Osteoblast (primary cell): ENCODE measurements at regions not wholly inside any gene's neighbourhood (a gene's known extent, or its start where the extent isn't known, plus 50 kb on each side); places are given as distances from the start of the nearest gene placed in this dataset.

Experiments used
- DNase-seq: peaks from one replicate; pipeline ENCODE4 v3.0.0; 2011; ENCODE audit warnings: low spot score, mixed read lengths; ENCODE audit not compliant: insufficient read length; ENCODE audit errors: missing footprints
- H2AFZ ChIP-seq: 2 replicates; pipeline ENCODE4 v1.6.0; 2011; ENCODE audit warnings: mild to moderate bottlenecking, low read length
- H3K27ac ChIP-seq: 2 replicates; pipeline ENCODE4 v1.5.1; 2011; ENCODE audit warnings: mild to moderate bottlenecking, low read depth, low read length, moderate library complexity
- H3K27me3 ChIP-seq: 2 replicates; pipeline ENCODE4 v1.6.0; 2012; ENCODE audit warnings: mild to moderate bottlenecking, control low read depth, inconsistent platforms, low read length, moderate library complexity; ENCODE audit not compliant: insufficient read depth
- H3K36me3 ChIP-seq: 2 replicates; pipeline ENCODE4 v1.5.1; 2011; ENCODE audit warnings: mild to moderate bottlenecking, low read length, control low read depth, moderate library complexity; ENCODE audit not compliant: insufficient read depth
- H3K4me1 ChIP-seq: 2 replicates; pipeline ENCODE4 v1.5.1; 2011; ENCODE audit warnings: mild to moderate bottlenecking, low read length, control low read depth, moderate library complexity; ENCODE audit not compliant: insufficient read depth
- H3K4me2 ChIP-seq: 2 replicates; pipeline ENCODE4 v1.6.0; 2011; ENCODE audit warnings: mild to moderate bottlenecking, low read length; ENCODE audit not compliant: insufficient read depth
- H3K4me3 ChIP-seq: fragments of 200-600 bp; sonication (generic); 3 replicates; pipeline ENCODE4 v1.5.1; 2012; ENCODE audit warnings: mild to moderate bottlenecking, low read length, inconsistent platforms; ENCODE audit not compliant: insufficient read depth
- H3K79me2 ChIP-seq: 2 replicates; pipeline ENCODE4 v1.6.0; 2012; ENCODE audit warnings: mild to moderate bottlenecking, low read length, control low read depth, inconsistent platforms; ENCODE audit not compliant: insufficient read depth
- H3K9me3 ChIP-seq: 2 replicates; pipeline ENCODE4 v1.5.1; 2011; ENCODE audit warnings: low read depth, low read length, control low read depth
- H4K20me1 ChIP-seq: 2 replicates; pipeline ENCODE4 v1.6.0; 2012; ENCODE audit warnings: mild to moderate bottlenecking, low read length, control low read depth; ENCODE audit not compliant: insufficient read depth
- TF ChIP-seq, protein P1 (sequence below): IDR thresholded peaks from 2 replicates; pipeline ENCODE4 v1.5.1; 2011; ENCODE audit warnings: mild to moderate bottlenecking, low read depth, low read length, moderate library complexity; ENCODE audit errors: extremely low read depth

DNA sequence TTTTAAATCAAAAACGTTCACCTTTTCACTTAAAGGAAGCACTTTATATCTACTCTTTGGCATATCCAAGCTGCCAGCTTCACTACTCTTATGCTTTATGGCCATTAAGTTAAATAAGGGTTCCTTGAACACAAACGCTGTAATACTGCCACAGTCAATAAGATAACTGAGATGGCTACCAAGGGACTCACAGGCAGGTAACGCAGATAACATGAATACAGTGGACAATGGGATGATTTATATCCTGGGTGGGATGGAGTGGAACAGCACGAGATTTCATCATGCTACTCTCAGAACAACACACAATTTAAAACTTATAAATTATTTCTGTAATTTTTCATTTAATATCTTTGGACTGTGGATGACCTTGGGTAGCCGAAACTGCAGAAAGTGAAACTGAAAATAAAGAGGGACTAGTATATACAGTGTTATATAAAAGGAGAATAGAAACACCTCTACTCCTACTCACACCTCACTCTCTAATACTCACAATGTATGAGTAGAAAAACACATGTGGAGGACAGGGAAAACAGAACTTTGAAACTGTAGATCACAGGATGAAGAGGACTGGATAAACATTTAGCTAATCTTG is 367.3 kb downstream of the C12orf50 start:
- H2AFZ ChIP-seq: peak overlapping the region; percentile 83
- no peak for DNase-seq
- no peaks in the 10 kb centered on the region for H3K79me2 ChIP-seq
- no peaks in the 10 kb centered on the region for H3K9me3 ChIP-seq
- TF ChIP-seq, protein P1, sequence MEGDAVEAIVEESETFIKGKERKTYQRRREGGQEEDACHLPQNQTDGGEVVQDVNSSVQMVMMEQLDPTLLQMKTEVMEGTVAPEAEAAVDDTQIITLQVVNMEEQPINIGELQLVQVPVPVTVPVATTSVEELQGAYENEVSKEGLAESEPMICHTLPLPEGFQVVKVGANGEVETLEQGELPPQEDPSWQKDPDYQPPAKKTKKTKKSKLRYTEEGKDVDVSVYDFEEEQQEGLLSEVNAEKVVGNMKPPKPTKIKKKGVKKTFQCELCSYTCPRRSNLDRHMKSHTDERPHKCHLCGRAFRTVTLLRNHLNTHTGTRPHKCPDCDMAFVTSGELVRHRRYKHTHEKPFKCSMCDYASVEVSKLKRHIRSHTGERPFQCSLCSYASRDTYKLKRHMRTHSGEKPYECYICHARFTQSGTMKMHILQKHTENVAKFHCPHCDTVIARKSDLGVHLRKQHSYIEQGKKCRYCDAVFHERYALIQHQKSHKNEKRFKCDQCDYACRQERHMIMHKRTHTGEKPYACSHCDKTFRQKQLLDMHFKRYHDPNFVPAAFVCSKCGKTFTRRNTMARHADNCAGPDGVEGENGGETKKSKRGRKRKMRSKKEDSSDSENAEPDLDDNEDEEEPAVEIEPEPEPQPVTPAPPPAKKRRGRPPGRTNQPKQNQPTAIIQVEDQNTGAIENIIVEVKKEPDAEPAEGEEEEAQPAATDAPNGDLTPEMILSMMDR: no peak
- H3K4me1 ChIP-seq: no peaks in the 10 kb centered on the region
- H3K4me3 ChIP-seq: peak overlapping the region; percentile 57
- H3K36me3 ChIP-seq: no peaks in the 10 kb centered on the region
- H4K20me1 ChIP-seq: no peaks in the 10 kb centered on the region
- peak overlapping the region; percentile 68 for H3K4me2 ChIP-seq
- no peaks in the 10 kb centered on the region for H3K27me3 ChIP-seq
- no peak overlapping the region for H3K27ac ChIP-seq

DNA sequence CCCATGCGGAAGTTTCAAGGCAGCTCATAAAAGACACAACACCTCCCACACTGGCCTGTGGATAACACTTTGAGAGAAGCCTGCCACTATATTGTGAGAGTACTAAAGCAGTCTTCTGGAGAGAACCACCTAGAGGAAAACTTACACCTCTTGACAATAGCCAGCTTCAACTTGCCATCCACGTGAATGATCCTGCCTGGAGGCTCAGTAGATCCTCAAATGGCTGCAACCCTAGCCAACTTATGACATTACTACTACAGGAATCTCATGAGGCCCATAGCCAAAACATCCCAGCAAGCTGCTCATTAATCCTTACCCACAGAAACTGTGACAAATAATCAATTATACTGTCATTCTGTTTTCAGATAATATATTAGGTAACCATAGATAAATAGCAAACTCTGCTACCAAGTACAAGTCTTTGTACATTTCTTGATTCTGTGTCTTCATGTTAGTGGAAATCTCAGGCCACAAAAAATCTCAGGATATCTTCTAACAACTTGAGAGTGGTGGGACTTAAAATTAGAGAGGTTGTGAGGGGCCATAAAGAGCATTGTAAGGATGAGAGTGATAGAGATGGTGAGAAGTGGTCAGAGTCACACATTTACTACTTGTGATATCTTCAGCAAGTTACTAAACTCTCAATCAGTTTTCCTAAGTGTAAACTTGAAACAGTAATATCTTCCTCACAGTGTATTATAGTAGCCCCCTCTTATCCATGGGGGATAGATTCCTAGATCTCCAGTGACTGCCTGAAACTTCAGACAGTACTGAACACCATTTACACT is 368.0 kb downstream of the C12orf50 start:
- H3K27me3 ChIP-seq: no peaks in the 10 kb centered on the region
- no peaks in the 10 kb centered on the region for H3K79me2 ChIP-seq
- DNase-seq: no peak
- H3K9me3 ChIP-seq: no peaks in the 10 kb centered on the region
- TF ChIP-seq, protein P1: no peak
- H2AFZ ChIP-seq: peak overlapping the region; percentile 83
- no peaks in the 10 kb centered on the region for H3K4me1 ChIP-seq
- H3K27ac ChIP-seq: no peak overlapping the region
- H3K4me2 ChIP-seq: peak overlapping the region; percentile 68
- no peaks in the 10 kb centered on the region for H4K20me1 ChIP-seq
- H3K36me3 ChIP-seq: no peaks in the 10 kb centered on the region
- peak overlapping the region; percentile 57 for H3K4me3 ChIP-seq

DNA sequence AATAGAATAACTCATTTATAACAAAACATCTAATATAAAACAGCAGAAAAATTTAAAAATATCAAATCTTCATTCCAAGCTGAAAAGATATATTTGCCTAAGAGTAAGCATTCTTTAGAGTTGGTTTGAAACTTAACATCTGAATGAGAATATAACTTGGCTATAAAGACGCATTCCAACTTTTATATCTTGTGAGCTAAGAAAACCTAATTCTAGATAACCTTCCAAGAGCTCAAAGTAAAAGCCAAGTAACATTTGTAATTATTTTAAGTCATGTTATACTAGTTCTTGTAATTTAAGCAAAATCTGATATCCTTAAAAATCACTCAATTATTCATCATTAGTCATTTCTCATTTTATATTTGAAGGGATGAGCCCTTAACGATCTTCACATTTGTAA is 368.9 kb downstream of the C12orf50 start:
- H3K27me3 ChIP-seq: no peaks in the 10 kb centered on the region
- H2AFZ ChIP-seq: no peak overlapping the region
- H3K27ac ChIP-seq: no peak overlapping the region
- H3K79me2 ChIP-seq: no peaks in the 10 kb centered on the region
- no peak overlapping the region for H3K4me3 ChIP-seq
- H3K4me2 ChIP-seq: no peak overlapping the region
- H3K9me3 ChIP-seq: no peaks in the 10 kb centered on the region
- no peaks in the 10 kb centered on the region for H4K20me1 ChIP-seq
- H3K4me1 ChIP-seq: no peaks in the 10 kb centered on the region
- DNase-seq: no peak
- H3K36me3 ChIP-seq: no peaks in the 10 kb centered on the region
- TF ChIP-seq, protein P1: no peak

DNA sequence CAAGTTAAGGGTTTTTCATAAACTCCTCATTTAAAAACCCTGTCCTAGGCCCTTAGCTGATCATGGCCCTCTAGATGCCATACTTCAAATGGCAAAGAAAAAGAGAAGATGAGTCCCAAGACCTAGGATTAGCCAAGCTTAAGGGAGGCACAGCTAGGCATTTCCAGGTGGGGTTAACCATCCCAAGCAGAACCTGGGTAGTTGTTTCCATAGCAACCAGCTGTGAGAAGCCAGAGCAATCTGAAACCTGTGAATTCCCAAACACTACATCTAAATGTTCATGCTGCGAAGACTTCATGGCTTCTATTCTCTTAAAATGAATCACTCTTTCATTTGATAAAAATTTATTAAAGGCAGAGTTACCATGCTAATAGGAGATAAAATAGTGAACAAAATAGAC is 372.9 kb downstream of the C12orf50 start:
- no peak overlapping the region for H3K4me3 ChIP-seq
- TF ChIP-seq, protein P1: no peak

More for the DNA sequence above, 372.9 kb downstream of the C12orf50 start:
- H2AFZ ChIP-seq: no peak overlapping the region
- H3K27ac ChIP-seq: no peak overlapping the region
- no peaks in the 10 kb centered on the region for H3K9me3 ChIP-seq
- peaks cover 4% of the 10 kb centered on the region for H3K27me3 ChIP-seq
- no peak for DNase-seq
- H3K79me2 ChIP-seq: no peaks in the 10 kb centered on the region
- no peaks in the 10 kb centered on the region for H4K20me1 ChIP-seq
- no peaks in the 10 kb centered on the region for H3K4me1 ChIP-seq
- no peaks in the 10 kb centered on the region for H3K36me3 ChIP-seq
- no peak overlapping the region for H3K4me2 ChIP-seq
